Lung (tissue), 11 donors: ENCODE measurements at regions not wholly inside any gene's neighbourhood (a gene's known extent, or its start where the extent isn't known, plus 50 kb on each side); places are given as distances from the start of the nearest gene placed in this dataset.

Source experiments
- ATAC-seq: fragments of 200-7000 bp; cut with Tn5 transposase; one replicate; pipeline ENCODE4 v1.9.1; 2020; ENCODE audit warnings: moderate number of reproducible peaks; ENCODE audit not compliant: insufficient read depth, low FRiP score
- DNase-seq, 3 donors: peaks; one replicate each; pipeline ENCODE4 v3.0.0-alpha.2; 2013 to 2017
- H3K27ac ChIP-seq, 2 donors: one replicate each; pipeline ENCODE4 v1.5.1; 2013; ENCODE audit warnings: mild to moderate bottlenecking in 2 of 2, moderate library complexity in 2 of 2, control low read depth in 1 of 2, inconsistent platforms in 1 of 2, low read depth in 1 of 2, low read length in 1 of 2
- H3K27me3 ChIP-seq, 3 donors: one replicate each; pipeline ENCODE4 v1.5.1; 2013; ENCODE audit warnings: low read length in 2 of 3; ENCODE audit not compliant: control insufficient read depth in 3 of 3, insufficient read depth in 3 of 3
- H3K36me3 ChIP-seq, 4 donors: one replicate each; pipeline ENCODE4 v1.5.1; 2013; ENCODE audit warnings: low read length in 4 of 4, mild to moderate bottlenecking in 1 of 4, moderate library complexity in 1 of 4; ENCODE audit not compliant: control insufficient read depth in 4 of 4, insufficient read depth in 4 of 4
- H3K4me1 ChIP-seq, 5 donors: one replicate each; pipeline ENCODE4 v1.5.1; 2013; ENCODE audit warnings: low read length in 5 of 5, mild to moderate bottlenecking in 2 of 5, moderate library complexity in 1 of 5; ENCODE audit not compliant: control insufficient read depth in 5 of 5, insufficient read depth in 5 of 5
- H3K4me3 ChIP-seq: one replicate; pipeline ENCODE4 v1.5.1; 2013; ENCODE audit warnings: mild to moderate bottlenecking, control low read depth, moderate library complexity
- H3K9ac ChIP-seq, 2 donors: one replicate each; pipeline ENCODE4 v1.5.1; 2013; ENCODE audit warnings: low read length in 2 of 2, control low read depth in 1 of 2; ENCODE audit not compliant: insufficient read depth in 1 of 2
- H3K9me3 ChIP-seq, 4 donors: one replicate each; pipeline ENCODE4 v1.5.1; 2013; ENCODE audit warnings: low read length in 3 of 4, mild to moderate bottlenecking in 1 of 4, moderate library complexity in 1 of 4; ENCODE audit not compliant: control insufficient read depth in 4 of 4, insufficient read depth in 3 of 4
- WGBS, 2 donors: extraction: QIAGEN DNeasy Blood & Tissue Kit; methylation state at CpG; one replicate each; pipeline ENCODE4 v1.1.7; 2013; 5-methylcytosine and 5-hydroxymethylcytosine counted together
- TF ChIP-seq, protein P1 (sequence below): IDR thresholded peaks from 2 replicates; pipeline ENCODE4 v1.5.1; 2012; ENCODE audit warnings: mild to moderate bottlenecking; ENCODE audit errors: control extremely low read depth, extremely low read depth
- donor health status: control.
- donor health status: control.
- donor health status: Bipolar disorder and iron deficiency.
- donor health status: healthy.
- donor health status: DM: yes; HTN: yes; CAD: no.

- H3K9me3 ChIP-seq = peaks cover 0 to 8% (median 0%) of the 10 kb centered on the region in 4 donors
- WGBS, 2 donors = 84 to 94% methylated on average over 6 of the region's 6 CpGs
- H3K4me1 ChIP-seq = peaks cover 0 to 6% (median 0%) of the 10 kb centered on the region in 5 donors
- H3K27me3 ChIP-seq = peaks cover 0 to 57% (median 25%) of the 10 kb centered on the region in 3 donors
- no peak overlapping the region for H3K27ac ChIP-seq
- TF ChIP-seq, protein P1, sequence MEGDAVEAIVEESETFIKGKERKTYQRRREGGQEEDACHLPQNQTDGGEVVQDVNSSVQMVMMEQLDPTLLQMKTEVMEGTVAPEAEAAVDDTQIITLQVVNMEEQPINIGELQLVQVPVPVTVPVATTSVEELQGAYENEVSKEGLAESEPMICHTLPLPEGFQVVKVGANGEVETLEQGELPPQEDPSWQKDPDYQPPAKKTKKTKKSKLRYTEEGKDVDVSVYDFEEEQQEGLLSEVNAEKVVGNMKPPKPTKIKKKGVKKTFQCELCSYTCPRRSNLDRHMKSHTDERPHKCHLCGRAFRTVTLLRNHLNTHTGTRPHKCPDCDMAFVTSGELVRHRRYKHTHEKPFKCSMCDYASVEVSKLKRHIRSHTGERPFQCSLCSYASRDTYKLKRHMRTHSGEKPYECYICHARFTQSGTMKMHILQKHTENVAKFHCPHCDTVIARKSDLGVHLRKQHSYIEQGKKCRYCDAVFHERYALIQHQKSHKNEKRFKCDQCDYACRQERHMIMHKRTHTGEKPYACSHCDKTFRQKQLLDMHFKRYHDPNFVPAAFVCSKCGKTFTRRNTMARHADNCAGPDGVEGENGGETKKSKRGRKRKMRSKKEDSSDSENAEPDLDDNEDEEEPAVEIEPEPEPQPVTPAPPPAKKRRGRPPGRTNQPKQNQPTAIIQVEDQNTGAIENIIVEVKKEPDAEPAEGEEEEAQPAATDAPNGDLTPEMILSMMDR = no peak
- DNase-seq (no peak), ATAC-seq (no peak)
- H3K4me3 ChIP-seq = no peak overlapping the region
- no peaks in the 10 kb centered on the region for H3K36me3 ChIP-seq
- no peak overlapping the region for H3K9ac ChIP-seq
These were observed 102.7 kb upstream of the MVB12B start for GRCh38 chr9:126223798-126224531.

GRCh38 chr9:126225611-126226609, 100.7 kb upstream of the MVB12B start:
- Histone ChIP-seq H3K27me3 (peaks cover 0 to 52% (median 20%) of the 10 kb centered on the region in 3 donors), H3K36me3 (no peaks in the 10 kb centered on the region), H3K9me3 (peaks cover 0 to 9% (median 0%) of the 10 kb centered on the region in 4 donors), H3K4me3 (no peak overlapping the region), H3K27ac (no peak overlapping the region), H3K9ac (no peak overlapping the region), H3K4me1 (peaks cover 0 to 6% (median 0%) of the 10 kb centered on the region in 5 donors)
- TF ChIP-seq, protein P1 = no peak
- ATAC-seq = no peak
- DNase-seq = no peak
- 69 to 73% methylated on average over 18 of the region's 18 CpGs for WGBS, 2 donors

DNA sequence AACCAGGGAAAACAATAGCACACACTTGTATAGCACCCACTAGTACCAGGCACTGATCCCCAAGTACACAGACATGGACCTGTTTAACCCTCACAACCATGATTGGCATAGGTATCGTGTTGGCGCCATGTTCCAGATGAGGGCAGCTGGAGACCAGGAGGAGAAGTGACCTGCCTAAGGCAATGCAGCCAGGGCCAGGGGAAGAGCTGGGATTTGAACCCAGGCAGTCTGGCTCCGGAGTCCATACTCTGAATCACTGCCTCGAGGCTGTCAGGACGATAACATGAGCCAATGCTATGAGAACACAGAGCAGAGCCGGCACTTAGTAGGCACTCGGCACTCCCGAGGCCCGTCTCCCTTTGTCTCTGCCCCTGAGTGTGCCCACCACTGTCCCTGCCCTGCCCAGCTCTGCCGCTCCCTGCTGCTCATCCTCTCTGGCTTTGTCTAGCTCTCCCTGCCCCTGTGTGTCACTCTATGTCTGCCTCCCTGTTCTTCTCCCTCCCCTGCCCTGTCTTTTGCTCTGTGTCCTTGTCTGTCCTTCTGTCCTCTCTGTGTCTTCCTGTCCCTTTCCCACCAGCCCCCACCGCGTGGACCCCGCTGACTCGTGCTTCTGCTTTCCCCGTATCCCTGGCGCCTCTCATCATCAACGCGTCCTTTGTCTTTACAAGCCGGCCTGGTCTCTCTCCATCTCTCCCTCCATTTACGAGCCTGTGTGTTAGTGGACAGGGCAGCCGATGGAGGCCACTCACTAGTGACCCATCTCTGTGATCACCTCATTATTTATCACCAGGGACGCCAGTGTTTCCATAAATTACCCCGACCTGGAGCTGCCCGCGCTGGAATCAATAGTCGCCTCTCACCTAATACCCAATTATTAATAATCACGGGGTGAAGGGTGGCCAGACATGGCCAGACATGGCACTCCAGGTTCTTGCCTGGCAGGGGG, 99.4 kb upstream of the MVB12B start:
- DNase-seq = no peak
- 70 to 81% methylated on average over 27 of the region's 27 CpGs for WGBS, 2 donors
- ATAC-seq = no peak
- Histone ChIP-seq H3K4me1 (peaks cover 0 to 6% (median 0%) of the 10 kb centered on the region in 5 donors), H3K9ac (no peak overlapping the region), H3K9me3 (peaks cover 0 to 6% (median 0%) of the 10 kb centered on the region in 4 donors), H3K27me3 (peaks cover 0 to 43% (median 10%) of the 10 kb centered on the region in 3 donors), H3K4me3 (no peak overlapping the region), H3K27ac (no peak overlapping the region), H3K36me3 (no peaks in the 10 kb centered on the region)
- TF ChIP-seq, protein P1 = no peak
